NOMO-1 (cell line): ENCODE measurements at regions not wholly inside any gene's neighbourhood (a gene's known extent, or its start where the extent isn't known, plus 50 kb on each side); places are given as distances from the start of the nearest gene placed in this dataset.

Experiments
- DNase-seq, 2 experiments: peaks; one replicate each; lab custom pipeline; 2025; ENCODE audit not compliant: unreplicated experiment in 2 of 2; lab: John Stamatoyannopoulos, UW

- DNase-seq: no peak
These were observed 621.8 kb upstream of the FZD8 start for GRCh38 chr10:36263871-36264270.

GRCh38 chr10:36256948-36257356 lies 614.9 kb upstream of the FZD8 start:
- DNase-seq: no peak

GRCh38 chr10:36256166-36256565 lies 614.1 kb upstream of the FZD8 start:
- DNase-seq: no peak

- DNase-seq: no peak
These were observed 612.1 kb upstream of the FZD8 start for GRCh38 chr10:36254199-36254598.

GRCh38 chr10:36253731-36254130 lies 611.6 kb upstream of the FZD8 start:
- no peak for DNase-seq

- no peak for DNase-seq
These were observed 609.0 kb upstream of the FZD8 start for GRCh38 chr10:36251068-36251467.

GRCh38 chr10:36248304-36248981 lies 606.3 kb upstream of the FZD8 start:
- no peak for DNase-seq

- no peak for DNase-seq
These were observed 605.4 kb upstream of the FZD8 start for GRCh38 chr10:36247478-36247877.

GRCh38 chr10:36236931-36237330 lies 594.8 kb upstream of the FZD8 start:
- DNase-seq: no peak

GRCh38 chr10:36236341-36236740 lies 594.2 kb upstream of the FZD8 start:
- DNase-seq: no peak

- no peak for DNase-seq
These were observed 590.8 kb upstream of the FZD8 start for GRCh38 chr10:36232935-36233334.

- no peak for DNase-seq
These were observed 582.4 kb upstream of the FZD8 start for GRCh38 chr10:36224431-36224985.

- no peak for DNase-seq
These were observed 579.0 kb upstream of the FZD8 start for GRCh38 chr10:36221101-36221500.

- DNase-seq: no peak
These were observed 578.1 kb upstream of the FZD8 start for GRCh38 chr10:36220151-36220550.

- no peak for DNase-seq
These were observed 569.8 kb upstream of the FZD8 start for GRCh38 chr10:36211856-36212255.

- no peak for DNase-seq
These were observed 567.4 kb upstream of the FZD8 start for GRCh38 chr10:36209480-36209879.

- DNase-seq: no peak
These were observed 560.8 kb upstream of the FZD8 start for GRCh38 chr10:36202881-36203280.

- DNase-seq: no peak
These were observed 558.5 kb upstream of the FZD8 start for GRCh38 chr10:36200577-36200976.

GRCh38 chr10:36198322-36198721 lies 556.2 kb upstream of the FZD8 start:
- no peak for DNase-seq

- no peak for DNase-seq
These were observed 553.3 kb upstream of the FZD8 start for GRCh38 chr10:36195364-36195763.

GRCh38 chr10:36194276-36194675 lies 552.2 kb upstream of the FZD8 start:
- DNase-seq: no peak

- no peak for DNase-seq
These were observed 548.9 kb upstream of the FZD8 start for GRCh38 chr10:36191009-36191408.

GRCh38 chr10:36188461-36188860 lies 546.4 kb upstream of the FZD8 start:
- no peak for DNase-seq
